Right lung (tissue), 2 donors: ENCODE measurements at regions not wholly inside any gene's neighbourhood (a gene's known extent, or its start where the extent isn't known, plus 50 kb on each side); places are given as distances from the start of the nearest gene placed in this dataset.

Experiments
- DNase-seq, 2 donors: peaks; one replicate each; pipeline ENCODE4 v3.0.0-alpha.2; 2013

DNA sequence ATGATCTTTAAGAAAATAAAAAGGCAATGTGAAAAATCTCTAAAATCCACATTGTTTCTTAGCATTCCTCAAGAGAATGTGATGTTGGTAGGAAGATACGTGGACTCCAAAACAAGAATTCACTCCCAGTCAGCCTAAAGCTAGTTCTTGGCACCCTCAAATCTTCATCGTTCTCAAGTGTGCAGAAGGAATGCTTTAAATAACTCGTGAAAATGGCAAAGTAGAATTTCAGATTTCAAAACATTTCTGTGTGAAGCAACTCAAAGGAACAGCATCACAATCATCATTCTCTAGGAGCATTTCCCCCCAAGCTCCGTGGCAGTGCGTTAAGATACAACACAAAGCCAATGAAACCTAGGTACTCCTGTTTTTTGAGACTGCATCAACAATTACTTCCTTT is 185.1 kb upstream of the DMAC1 start:
- DNase-seq, result no peak

DNA sequence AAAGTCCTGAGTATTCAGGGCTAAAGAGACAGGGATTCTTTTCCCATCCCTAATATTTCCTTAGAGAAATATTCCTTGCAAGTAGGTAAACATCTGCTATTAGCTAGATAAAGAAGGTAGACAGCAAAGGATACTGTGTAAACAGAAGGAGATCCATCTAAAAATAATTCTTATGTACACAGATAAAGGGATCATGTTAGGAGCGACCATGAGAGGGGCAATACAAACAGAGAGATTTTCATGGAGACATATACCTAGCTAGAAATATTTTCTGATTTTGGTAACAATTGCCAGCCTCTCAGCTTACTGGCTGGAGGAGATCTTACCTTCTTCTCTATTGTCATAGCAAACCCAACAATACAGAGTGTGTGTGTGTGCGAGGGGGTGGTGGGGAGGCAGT is 184.6 kb upstream of the DMAC1 start:
- DNase-seq, result no peak

DNA sequence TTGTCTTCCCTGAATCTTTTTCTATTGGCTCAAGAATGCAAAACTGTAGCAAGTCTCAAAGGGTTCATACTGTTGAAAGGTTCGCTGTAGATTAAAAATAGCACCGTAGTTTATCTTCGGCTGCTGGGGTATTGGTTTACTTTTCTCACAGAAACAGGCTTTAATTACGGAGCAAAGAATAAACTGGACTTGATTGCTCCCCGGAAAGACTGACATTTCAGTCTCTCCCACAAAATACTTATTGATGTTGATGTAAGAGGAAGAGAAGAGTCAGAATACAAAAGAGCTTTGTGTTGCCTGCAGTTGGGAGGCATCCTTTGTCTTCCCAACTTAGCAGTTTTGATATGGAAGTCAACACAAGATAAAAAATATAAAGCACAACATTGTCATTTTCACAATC is 183.9 kb upstream of the DMAC1 start:
- DNase-seq, result no peak

DNA sequence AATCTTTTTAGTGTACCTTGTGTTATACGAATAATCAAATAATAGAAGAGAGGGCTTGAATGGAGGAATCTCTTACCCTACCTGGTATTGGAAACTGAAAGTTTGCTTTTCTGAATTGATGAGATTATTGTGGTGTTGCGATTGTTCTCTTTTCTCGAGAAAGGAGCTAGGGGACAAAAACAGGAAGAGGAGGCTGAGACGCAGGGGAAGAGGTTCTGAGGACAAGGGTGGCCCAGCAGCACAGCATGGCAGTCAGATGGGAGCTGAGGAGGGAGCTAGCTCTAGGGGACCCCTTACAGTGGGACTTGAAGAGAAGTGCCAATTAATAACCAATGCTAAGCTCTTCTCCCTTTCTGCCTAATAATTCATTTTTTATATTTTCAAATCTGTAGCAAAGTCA is 183.3 kb upstream of the DMAC1 start:
- no peak for DNase-seq

DNA sequence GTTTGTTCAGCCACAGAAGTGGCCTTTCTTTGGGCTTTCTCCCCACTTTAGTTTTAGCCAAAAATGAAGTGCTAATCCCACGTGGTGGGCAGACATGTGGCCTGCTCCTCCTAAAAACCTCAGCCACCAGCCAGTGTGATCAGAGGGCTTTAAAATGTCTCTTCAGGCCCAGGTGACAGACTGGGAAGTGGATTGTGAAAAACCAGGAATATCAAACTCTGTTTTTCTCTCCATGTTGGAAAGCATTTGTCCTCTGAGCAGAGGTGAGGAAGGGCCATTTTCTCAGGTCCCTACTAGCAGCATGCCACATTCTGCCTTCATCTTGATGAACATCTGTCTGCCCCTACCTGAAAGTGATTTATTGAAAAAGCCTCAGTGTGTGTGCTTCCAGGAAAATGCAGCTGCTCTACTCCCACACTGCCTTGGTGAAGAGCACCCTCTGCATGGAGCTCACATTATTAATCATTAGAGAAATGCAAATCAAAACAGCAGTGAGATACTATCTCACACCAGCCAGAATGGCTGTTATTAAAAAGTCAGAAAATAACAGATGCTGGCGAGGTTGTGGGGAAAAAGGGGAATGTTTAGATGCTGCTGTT is 181.2 kb upstream of the DMAC1 start:
- DNase-seq, result no peak

DNA sequence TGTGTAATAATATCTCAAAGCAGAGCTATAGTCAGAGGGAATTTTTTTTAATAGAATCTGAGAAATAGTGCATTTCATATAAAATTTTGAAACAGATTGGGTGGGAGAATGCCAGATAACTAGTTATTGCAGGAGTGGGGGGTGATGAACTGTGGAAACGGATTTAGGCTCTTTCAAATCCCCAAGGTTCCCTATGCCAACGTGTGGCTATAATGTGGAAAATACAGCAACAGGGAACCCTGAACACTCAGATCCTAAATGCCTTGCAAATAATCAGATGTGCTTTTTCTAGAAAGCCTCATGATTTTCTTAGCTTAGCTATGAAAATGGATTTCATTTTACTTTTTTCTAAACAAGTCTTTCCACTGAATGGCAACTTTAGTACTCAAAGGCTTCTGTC is 180.5 kb upstream of the DMAC1 start:
- DNase-seq, result no peak

DNA sequence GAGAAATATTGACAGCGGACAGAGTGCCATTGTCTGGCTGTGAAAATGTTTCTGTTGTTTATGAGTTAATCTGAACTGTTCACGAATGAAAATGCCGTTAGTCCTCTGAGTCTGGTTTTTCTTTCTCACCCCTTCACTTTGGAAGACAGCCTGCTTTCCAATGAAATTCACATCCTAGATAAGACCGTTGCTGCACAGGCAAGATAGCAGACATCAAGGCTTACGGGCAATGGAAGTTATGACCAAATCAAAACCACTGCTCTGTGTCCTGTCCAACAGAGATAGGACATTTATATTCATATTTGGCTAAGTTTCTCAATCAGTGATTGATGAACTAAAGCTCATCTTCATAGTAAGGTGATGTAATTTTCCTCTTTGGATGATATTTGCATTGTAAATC is 180.0 kb upstream of the DMAC1 start:
- DNase-seq, result no peak

DNA sequence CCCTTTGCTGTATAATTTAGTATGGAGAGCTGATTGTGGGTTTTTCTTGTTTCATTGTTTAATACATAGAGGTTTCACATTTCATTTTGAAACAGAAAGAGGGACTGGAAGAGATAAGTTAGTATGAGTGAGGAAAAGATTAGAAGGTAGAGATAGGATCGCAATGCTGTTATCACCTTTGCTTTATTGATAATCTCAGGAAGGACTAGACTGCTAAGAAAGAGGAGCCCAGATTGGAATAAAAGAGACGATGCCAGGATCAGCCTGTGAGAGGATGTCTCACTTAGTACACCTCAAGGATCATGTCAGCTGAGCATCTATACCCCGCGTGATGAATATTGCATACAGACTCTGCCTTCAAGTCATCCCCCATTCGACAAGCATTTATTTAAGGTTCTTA is 178.0 kb upstream of the DMAC1 start:
- no peak for DNase-seq

DNA sequence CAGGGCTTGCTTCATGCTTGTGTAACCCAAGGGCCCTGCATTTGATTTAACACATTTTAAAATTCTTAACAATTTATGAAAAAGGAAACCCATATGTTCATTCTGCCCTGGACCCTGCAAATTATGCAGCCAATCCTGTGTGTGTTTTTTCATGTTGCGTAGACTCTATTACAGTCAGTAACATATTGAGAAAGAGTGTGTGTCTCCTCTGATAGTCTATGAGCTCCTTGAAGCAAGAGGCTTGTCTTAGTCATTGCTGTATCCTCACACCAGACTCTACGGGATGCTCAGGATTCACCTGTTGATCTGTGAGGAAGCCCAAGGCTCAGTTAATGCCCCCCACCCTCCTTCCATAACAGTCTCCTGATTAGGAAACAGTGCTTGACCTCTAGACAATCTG is 177.3 kb upstream of the DMAC1 start:
- no peak for DNase-seq

DNA sequence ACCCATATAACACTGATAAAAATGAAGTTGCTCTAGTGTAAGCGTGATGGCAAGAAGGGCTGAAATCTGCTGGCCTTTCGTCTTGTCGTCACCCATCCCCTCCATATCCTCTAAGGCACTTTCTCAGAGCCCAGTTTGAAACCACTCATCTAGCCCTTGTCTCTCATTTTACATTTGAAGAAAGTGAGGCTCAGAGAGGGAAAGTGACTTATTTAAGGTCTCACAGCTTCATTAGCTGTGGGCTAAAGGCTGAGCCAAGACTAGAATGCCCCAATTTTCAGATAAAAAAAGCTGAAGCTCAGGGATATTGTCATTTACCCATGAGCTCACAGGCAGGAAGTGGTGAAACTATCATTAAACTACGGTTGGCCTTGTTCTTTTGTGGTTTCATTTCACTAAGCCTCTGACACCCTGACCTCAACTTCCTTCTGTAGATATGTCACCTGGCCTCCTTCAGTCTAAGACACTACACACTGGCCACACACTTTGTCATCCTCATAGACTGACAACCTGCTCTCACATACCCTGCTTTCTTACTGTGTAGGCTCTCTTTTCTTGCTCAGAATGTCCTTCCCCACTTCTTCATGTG is 176.7 kb upstream of the DMAC1 start:
- DNase-seq, result no peak

DNA sequence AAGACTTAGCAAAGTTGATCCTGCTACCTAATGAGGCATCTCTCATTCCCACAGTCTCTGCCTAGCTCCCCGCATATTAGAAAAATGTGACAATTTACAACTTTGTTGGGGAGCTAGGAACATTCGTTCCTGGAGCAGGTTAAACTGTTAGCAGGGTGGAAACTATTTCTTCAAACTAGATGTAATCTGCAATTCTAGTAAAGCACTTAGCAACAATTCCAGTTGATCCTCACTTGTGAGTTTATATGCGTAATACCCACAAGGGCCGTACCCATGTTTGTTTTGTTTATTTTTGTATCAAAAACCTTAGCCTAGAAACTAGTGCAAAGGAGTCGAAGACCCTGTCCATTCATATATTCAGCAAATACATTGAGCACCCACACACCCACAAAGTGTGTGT is 175.8 kb upstream of the DMAC1 start:
- DNase-seq, result no peak

DNA sequence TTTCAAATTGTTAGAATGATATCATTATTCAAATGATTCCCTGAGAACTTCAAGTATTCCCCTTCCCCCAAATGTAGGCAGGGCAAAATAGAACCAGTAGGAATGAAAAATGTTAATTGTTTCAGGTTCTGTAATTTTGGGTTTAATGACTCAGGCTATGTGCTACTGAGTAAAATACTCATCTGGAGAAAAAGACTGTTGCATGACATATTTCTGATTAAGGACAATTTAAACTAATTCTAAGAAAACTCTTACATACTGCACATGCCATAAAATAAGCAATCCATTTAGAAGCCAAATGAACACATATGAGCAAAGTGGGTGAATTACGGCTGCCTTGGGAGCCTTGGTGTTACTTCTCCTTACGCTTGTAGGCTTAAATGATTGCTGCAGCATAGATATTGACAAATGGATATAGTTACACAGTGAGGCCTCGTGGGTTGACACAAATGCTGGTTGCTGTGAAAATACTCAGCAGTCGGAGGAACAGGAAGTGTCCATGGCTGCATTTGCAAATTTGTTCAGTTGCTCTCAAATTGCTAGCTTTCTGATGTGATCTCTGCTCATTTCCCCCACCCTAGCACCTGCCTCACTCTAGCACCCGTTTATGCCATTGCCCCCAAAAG is 174.9 kb upstream of the DMAC1 start:
- DNase-seq, result no peak

DNA sequence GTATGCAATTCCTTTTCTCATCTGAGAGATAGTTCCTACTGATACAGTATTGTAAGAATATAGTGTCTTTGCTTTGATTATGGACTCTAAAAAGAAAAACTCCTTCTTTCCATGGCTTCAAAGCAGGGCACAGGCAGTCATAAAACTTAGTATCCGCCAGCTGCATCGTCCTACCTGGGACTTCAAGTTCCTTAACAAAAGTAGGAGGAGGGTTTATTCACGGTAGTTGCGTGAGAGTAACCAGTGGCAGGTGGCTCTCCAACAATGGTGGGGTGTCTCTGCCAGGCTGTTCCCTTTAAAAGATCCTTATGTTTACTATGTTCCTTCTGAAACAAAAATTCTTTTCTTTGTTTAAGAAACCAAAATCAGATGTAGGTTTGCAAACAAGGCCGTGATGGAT is 173.5 kb upstream of the DMAC1 start:
- no peak for DNase-seq

DNA sequence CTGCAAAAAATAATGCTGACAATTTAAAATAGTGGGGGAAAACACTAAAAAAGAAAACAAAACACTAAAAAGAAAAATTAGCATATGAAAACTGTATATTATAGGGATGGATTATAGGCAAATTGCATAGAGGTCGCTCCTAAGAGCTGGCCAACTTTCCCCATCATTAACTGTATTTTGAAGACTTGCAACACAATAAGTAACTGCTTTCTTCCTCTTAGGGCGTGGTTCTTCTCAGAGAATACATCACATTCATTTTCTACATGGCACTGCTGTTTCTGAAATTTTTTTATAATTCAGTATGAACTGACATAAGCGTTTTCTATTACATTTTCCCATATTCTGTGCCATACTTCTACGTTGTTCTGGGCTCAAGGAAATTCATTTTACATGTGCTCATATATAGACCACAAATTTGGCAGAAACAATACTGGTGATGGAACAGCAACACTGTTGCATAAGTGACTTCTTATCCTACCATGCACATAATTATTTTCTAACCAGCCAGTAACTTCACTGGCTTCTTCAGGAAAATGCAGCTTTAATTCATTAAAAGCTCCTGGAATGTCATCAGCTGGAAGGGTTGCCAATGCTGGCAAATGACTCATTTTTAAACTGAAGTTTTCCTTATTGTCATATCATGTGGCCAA is 171.2 kb upstream of the DMAC1 start:
- DNase-seq, result peak; percentile 76 to 79

DNA sequence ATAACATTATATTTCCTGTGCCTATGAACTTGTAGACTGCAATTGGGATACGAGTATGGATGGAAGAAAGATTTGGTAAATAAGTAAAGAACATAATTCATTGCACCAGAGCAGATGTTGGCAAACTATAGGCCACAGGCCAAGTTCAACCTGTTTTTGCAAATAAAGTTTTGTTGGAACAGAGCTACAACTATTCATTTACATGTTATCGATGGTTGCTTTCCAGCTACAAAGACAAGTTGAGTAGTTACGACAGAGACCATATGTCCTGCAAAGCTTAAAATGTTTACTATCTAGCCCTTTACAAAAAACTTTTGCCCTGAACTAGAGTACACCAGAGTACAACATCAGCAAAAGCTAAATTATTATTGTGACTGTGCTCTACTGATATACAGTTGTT is 169.1 kb upstream of the DMAC1 start:
- DNase-seq, result peak in 1 of 2 donors; percentile 27

DNA sequence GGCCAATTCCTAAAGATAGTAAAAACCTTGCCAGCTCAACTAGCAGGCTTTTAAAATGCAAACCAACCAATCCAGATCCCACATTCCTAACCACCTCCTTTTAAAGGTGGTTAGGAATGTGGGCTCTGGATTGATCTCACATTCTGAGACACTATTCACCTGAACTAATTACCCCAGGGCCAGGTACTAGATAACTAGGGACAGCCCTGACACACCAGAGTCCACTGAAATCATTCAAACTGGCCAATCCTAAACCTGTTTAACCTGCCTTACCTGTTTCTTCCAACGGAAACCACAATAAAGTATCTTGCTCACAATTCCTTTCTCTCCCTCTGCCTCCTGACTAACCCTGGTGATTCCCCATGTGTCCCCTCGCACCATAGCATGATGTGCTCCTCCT is 168.3 kb upstream of the DMAC1 start:
- no peak for DNase-seq

DNA sequence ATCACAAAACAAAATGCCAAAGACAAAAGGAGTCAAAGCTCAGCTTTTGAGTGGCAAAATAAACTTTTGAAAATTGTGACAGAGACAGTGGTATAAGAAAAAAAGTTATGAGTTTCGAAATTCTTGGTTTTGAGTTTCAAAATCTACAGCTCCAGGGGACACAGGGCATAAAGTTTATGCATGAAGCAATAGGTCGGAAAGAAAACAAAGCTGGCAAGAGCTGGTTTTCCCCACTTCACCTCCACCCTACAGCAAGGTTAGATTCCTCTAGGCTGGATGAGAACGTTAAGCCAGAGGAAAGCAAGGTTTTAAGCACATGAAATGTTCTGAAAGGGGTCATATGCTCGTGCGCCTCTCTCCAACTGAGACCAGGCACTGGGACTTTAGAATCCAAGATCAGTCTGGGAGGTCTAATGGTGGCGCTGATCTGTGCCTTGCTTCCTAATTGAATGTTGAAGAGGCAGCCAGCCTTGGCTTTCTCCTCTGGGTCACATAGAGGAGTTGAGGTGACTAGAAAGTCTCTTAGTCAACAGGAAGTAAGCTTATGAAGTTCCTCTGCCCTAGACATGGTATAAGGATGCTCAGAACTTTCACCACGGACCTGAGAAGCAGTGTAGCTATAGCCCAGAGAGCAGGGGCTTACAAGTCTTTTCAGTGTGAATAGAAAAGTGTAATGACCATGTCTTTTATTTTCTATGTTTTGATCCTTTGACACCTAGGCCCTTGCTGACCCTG is 167.7 kb upstream of the DMAC1 start:
- no peak for DNase-seq

DNA sequence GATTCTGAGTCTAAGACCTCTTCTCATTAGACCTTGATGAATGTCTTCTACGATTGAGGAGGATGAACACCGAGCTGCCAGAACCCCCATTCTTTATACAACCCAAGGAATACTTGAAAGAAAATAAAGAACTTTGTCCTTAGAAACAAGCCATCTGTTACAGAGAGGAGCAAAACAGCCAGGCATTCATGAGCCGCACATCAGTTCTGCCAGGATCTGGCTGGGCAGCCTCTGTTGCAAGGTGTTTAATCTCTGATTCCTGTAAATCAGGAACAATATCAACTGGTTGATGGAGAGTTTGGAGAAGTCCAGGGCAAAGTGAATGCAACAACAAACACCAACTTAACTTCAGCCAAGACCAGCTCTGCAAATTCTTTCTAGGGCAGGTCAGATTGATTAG is 165.5 kb upstream of the DMAC1 start:
- DNase-seq, result no peak

DNA sequence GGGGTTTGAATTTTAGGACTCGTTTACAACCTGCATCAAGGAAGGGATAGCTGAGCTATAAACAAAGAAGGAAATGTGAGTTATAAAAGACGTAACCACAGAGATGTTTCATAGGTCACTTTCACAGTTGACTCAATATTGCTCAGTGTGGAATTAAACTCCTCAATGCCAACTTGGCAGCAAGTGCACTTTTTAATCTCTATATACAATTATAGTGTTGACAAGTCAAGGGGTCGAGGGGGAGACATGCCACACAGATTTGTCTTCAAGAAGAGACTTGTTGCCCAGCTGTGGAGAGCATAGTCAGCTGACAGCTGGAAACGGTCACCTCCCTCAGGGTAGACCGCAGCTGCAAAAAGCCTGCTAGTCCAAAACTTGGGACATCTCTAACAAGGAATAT is 163.4 kb upstream of the DMAC1 start:
- peak in 1 of 2 donors; percentile 51 for DNase-seq

DNA sequence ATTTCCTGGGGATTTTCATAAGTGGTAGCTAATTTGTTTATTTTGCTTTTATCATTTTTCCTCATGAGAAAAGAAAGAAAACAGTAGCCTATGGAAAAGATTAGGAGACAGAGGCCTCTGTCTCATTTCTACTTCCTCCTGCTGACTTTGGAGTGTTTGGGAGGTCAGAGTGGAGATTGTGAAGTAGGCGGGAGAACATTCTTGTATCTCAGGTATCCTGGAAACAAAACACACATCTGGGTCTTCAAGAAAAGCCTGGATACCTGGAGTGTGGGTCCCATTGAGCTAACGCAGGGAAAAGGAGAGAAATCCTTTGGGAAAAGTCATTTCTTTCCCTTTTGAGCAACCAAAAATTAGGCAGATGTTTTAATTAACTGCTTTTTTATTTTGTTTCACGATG is 161.5 kb upstream of the DMAC1 start:
- DNase-seq, result no peak

DNA sequence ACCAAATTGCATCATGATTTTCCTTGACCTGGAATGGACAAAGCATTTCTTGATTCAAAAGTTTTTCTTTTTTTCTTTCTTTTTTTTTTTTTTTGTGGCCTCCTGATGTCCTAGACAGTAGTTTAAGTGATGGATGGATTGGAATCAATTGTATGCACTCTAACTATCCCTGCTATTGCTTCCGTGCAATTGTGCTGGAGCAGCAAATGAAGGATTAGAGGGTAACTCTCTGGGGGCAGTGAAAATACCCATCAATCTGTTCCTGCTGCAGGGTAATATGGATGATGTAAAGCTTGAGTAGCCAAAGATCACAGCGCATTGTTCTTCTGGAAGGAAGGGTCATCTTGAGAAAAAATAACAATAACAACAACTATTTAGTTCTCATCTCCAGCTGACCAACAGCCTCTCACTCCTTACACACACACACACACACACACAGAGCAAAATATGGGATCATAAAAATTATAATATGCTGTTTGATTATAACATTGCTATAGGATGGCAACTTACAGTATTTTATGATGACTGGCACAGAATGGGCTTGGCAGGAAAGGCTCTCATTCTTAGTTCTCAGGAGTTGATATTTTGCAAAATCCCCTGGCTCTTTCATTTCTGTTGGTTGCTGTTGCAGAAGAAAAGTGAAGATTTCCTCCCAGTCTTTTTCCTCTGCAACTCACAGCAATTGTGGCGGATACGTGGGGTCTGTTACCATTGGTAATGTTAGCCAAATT is 160.9 kb upstream of the DMAC1 start:
- DNase-seq, result no peak

DNA sequence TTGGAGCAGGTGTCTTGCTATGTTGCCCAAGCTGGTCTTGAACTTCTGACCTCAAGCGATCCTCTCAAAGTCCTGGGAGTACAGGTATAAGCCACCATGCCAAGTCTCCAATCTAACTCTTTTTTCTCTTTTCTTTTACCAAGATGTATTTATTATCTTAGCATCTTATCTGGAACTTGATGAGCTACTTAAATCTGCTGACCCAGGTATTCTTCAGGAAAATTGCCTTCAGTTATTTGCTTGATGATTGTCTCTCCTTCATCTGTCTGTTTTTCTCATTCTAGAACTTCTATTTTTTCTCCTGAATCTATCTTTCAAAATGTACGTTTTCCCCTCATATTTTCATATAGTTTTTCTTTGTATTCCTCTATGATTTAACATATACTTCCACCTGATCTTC is 158.2 kb upstream of the DMAC1 start:
- no peak for DNase-seq
